ENCODE measurements at regions not wholly inside any gene's neighbourhood (a gene's known extent, or its start where the extent isn't known, plus 50 kb on each side); places are given as distances from the start of the nearest gene placed in this dataset.

GRCh38 chr10:29214551-29214950, 74.3 kb upstream of the LYZL1 start:
- CTCF ChIA-PET = interaction anchor here (0.6 kb wide), 1 partner anchor 824 kb away, joined by 3 read pairs; no protein-coding TSS in a partner anchor
- no peak overlapping the region for H3K27ac ChIP-seq (ENCODE audit: low read depth, low read length)
- peaks cover 3% of the 10 kb centered on the region; the same call in 1 of the 2 replicates for H3K9me3 ChIP-seq (ENCODE audit: control insufficient read depth, insufficient read depth, low read length)
- POLR2A ChIA-PET = no interaction called here
- TF ChIP-seq, protein P1, sequence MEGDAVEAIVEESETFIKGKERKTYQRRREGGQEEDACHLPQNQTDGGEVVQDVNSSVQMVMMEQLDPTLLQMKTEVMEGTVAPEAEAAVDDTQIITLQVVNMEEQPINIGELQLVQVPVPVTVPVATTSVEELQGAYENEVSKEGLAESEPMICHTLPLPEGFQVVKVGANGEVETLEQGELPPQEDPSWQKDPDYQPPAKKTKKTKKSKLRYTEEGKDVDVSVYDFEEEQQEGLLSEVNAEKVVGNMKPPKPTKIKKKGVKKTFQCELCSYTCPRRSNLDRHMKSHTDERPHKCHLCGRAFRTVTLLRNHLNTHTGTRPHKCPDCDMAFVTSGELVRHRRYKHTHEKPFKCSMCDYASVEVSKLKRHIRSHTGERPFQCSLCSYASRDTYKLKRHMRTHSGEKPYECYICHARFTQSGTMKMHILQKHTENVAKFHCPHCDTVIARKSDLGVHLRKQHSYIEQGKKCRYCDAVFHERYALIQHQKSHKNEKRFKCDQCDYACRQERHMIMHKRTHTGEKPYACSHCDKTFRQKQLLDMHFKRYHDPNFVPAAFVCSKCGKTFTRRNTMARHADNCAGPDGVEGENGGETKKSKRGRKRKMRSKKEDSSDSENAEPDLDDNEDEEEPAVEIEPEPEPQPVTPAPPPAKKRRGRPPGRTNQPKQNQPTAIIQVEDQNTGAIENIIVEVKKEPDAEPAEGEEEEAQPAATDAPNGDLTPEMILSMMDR (IDR thresholded peaks at IDR 0.05; ENCODE audit: low read depth, low read length) = no peak
- DNase-seq (ENCODE audit: low read depth, low spot score) = no peak
- H3K4me3 ChIP-seq (ENCODE audit: low read depth, low read length) = no peak overlapping the region
- peaks cover 4% of the 10 kb centered on the region for H3K27me3 ChIP-seq (ENCODE audit: control insufficient read depth, insufficient read depth, low read length)

DNA sequence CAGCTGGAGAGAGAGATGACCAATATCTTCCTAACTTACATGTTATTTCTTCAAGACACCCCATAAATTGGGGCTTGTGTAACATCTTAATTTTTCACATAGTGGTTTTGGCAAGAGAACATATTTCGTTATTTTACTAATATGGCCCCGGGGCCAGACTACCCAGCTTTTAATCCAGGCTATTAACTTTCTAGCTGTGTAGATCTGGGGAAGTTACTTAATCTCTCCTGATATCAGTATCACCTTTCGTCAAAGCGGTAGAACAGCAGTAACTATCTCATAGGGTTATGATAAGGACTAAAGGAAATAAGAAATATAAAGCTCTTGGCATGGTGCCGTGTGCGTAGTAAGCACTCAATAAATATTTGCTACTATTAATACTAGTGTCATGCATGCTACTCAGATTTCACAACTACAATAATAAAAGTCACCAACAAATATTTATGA, 71.6 kb upstream of the LYZL1 start:
- DNase-seq (ENCODE audit: low read depth, low spot score) = no peak
- Histone ChIP-seq H3K27me3 (ENCODE audit: control insufficient read depth, insufficient read depth, low read length) (peaks cover 13% of the 10 kb centered on the region), H3K27ac (ENCODE audit: low read depth, low read length) (no peak overlapping the region), H3K4me3 (ENCODE audit: low read depth, low read length) (no peak overlapping the region), H3K9me3 (ENCODE audit: control insufficient read depth, insufficient read depth, low read length) (no peaks in the 10 kb centered on the region)
- TF ChIP-seq, protein P1 (IDR thresholded peaks at IDR 0.05; ENCODE audit: low read depth, low read length) = no peak
- POLR2A ChIA-PET = interaction anchor here (0.7 kb wide), 1 partner anchor 306 kb away, joined by 4 read pairs; no protein-coding TSS in a partner anchor
- CTCF ChIA-PET = no interaction called here

DNA sequence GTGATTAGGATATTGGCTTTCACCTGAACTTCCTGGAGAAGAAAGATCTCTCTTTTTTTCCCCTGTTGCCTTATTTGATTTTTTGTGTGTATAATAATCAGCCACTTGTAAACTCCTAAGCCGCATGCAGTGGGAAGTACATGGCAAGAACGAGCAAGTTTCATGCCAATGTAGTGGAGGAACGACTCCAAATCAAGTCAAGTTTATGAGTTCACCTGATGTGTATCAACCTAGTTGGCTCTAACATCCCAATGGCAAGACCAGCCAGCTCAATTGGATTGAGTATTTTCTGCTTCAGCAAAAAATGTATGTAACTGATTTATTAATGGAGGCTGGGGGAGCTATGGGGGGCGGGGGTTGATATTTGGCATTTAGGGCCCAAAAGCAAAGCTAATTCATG, 65.5 kb upstream of the LYZL1 start:
- POLR2A ChIA-PET = no interaction called here
- TF ChIP-seq, protein P1 (IDR thresholded peaks at IDR 0.05; ENCODE audit: low read depth, low read length) = no peak

GRCh38 chr10:29224631-29225030, 64.2 kb upstream of the LYZL1 start:
- no peak overlapping the region for H3K27ac ChIP-seq (ENCODE audit: low read depth, low read length)
- peaks cover 33% of the 10 kb centered on the region for H3K27me3 ChIP-seq (ENCODE audit: control insufficient read depth, insufficient read depth, low read length)
- TF ChIP-seq, protein P1 (IDR thresholded peaks at IDR 0.05; ENCODE audit: low read depth, low read length) = no peak
- no peaks in the 10 kb centered on the region for H3K9me3 ChIP-seq (ENCODE audit: control insufficient read depth, insufficient read depth, low read length)
- H3K4me3 ChIP-seq (ENCODE audit: low read depth, low read length) = no peak overlapping the region
- CTCF ChIA-PET = interaction anchor here (1.2 kb wide), 1 partner anchor 561 kb away, joined by 3 read pairs; no protein-coding TSS in a partner anchor
- POLR2A ChIA-PET = no interaction called here
- DNase-seq (ENCODE audit: low read depth, low spot score) = no peak

More for the DNA sequence above, 65.5 kb upstream of the LYZL1 start:
- Histone ChIP-seq H3K4me3 (ENCODE audit: low read depth, low read length) (no peak overlapping the region), H3K9me3 (ENCODE audit: control insufficient read depth, insufficient read depth, low read length) (no peaks in the 10 kb centered on the region), H3K27me3 (ENCODE audit: control insufficient read depth, insufficient read depth, low read length) (peaks cover 26% of the 10 kb centered on the region), H3K27ac (ENCODE audit: low read depth, low read length) (no peak overlapping the region)
- CTCF ChIA-PET = no interaction called here
- no peak for DNase-seq (ENCODE audit: low read depth, low spot score)

GRCh38 chr10:29227201-29227600, 61.7 kb upstream of the LYZL1 start:
- ChIA-PET POLR2A (no interaction called here), CTCF (interaction anchor here (1.4 to 2.0 kb wide), 2 partner anchors 77 to 563 kb away, joined by 3 to 5 read pairs; no protein-coding TSS in a partner anchor)
- peaks cover 27% of the 10 kb centered on the region for H3K27me3 ChIP-seq (ENCODE audit: control insufficient read depth, insufficient read depth, low read length)
- no peak overlapping the region for H3K27ac ChIP-seq (ENCODE audit: low read depth, low read length)
- DNase-seq (ENCODE audit: low read depth, low spot score) = no peak
- H3K4me3 ChIP-seq (ENCODE audit: low read depth, low read length) = no peak overlapping the region
- TF ChIP-seq, protein P1 (IDR thresholded peaks at IDR 0.05; ENCODE audit: low read depth, low read length) = no peak
- no peaks in the 10 kb centered on the region for H3K9me3 ChIP-seq (ENCODE audit: control insufficient read depth, insufficient read depth, low read length)
